GM23248 (cell line): ENCODE measurements at regions not wholly inside any gene's neighbourhood (a gene's known extent, or its start where the extent isn't known, plus 50 kb on each side); places are given as distances from the start of the nearest gene placed in this dataset.

Experiments
- DNase-seq: peaks from one replicate; pipeline ENCODE4 v3.0.0-alpha.2; 2015
- H2AFZ ChIP-seq: fragments of 200-600 bp; sonication (generic); 2 replicates; pipeline ENCODE4 v1.6.1; 2016; ENCODE audit warnings: antibody characterized with exemption
- H3F3A ChIP-seq: fragments of 200-600 bp; sonication (generic); 2 replicates; pipeline ENCODE4 v1.6.1; 2016; ENCODE audit warnings: mild to moderate bottlenecking, antibody characterized with exemption, mixed run types; ENCODE audit not compliant: insufficient read depth
- H3K27ac ChIP-seq: fragments of 200-600 bp; sonication (generic); 2 replicates; pipeline ENCODE4 v1.5.1; 2016; ENCODE audit warnings: mild to moderate bottlenecking
- H3K27me3 ChIP-seq: fragments of 200-600 bp; sonication (generic); replicated peaks from 2 replicates; pipeline ENCODE4 v1.6.1; 2016; ENCODE audit warnings: mild to moderate bottlenecking; ENCODE audit not compliant: insufficient read depth
- H3K36me3 ChIP-seq: fragments of 200-600 bp; sonication (generic); 2 replicates; pipeline ENCODE4 v1.6.1; 2016; ENCODE audit warnings: low read depth, mild to moderate bottlenecking
- H3K4me1 ChIP-seq: fragments of 200-600 bp; sonication (generic); 2 replicates; pipeline ENCODE4 v1.6.1; 2016; ENCODE audit warnings: mild to moderate bottlenecking; ENCODE audit not compliant: insufficient read depth
- H3K4me2 ChIP-seq: fragments of 200-600 bp; sonication (generic); one replicate; pipeline ENCODE4 v1.6.1; 2016; ENCODE audit warnings: mild to moderate bottlenecking; ENCODE audit not compliant: unreplicated experiment
- H3K4me3 ChIP-seq: fragments of 200-600 bp; sonication (generic); 2 replicates; pipeline ENCODE4 v1.5.1; 2016; ENCODE audit warnings: mild to moderate bottlenecking
- H3K79me2 ChIP-seq: fragments of 200-600 bp; sonication (generic); 2 replicates; pipeline ENCODE4 v1.6.1; 2016; ENCODE audit warnings: mild to moderate bottlenecking; ENCODE audit not compliant: insufficient read depth
- H3K9ac ChIP-seq: fragments of 200-600 bp; sonication (generic); 2 replicates; pipeline ENCODE4 v1.6.1; 2016; ENCODE audit warnings: mild to moderate bottlenecking
- H3K9me2 ChIP-seq: fragments of 200-600 bp; sonication (generic); 2 replicates; pipeline ENCODE4 v1.6.1; 2016; ENCODE audit warnings: mixed run types, mild to moderate bottlenecking, moderate library complexity; ENCODE audit not compliant: insufficient read depth
- H3K9me3 ChIP-seq: fragments of 200-600 bp; sonication (generic); one replicate; pipeline ENCODE4 v1.6.1; 2017; ENCODE audit warnings: low read depth
- H4K20me1 ChIP-seq: fragments of 200-600 bp; sonication (generic); 2 replicates; pipeline ENCODE4 v1.6.0; 2016; ENCODE audit not compliant: insufficient read depth
- EZH2 ChIP-seq: fragments of 200-600 bp; sonication (generic); IDR thresholded peaks from 2 replicates; pipeline ENCODE4 v1.6.1; 2018; ENCODE audit warnings: antibody characterized with exemption, mild to moderate bottlenecking; ENCODE audit not compliant: insufficient read depth, poor library complexity, severe bottlenecking
- EZH2phosphoT487 ChIP-seq: fragments of 200-600 bp; sonication (generic); IDR thresholded peaks from 2 replicates; pipeline ENCODE4 v1.6.1; 2018; ENCODE audit warnings: antibody characterized with exemption, moderate library complexity, mild to moderate bottlenecking, low read depth; ENCODE audit not compliant: insufficient read depth
- WGBS, 2 experiments: methylation state at CpG; one replicate each; pipeline ENCODE4 v1.1.6; 2015 to 2017; ENCODE audit warnings: low lambda C conversion rate in 2 of 2, low coverage in 1 of 2; ENCODE audit errors: missing lambda C conversion rate in 2 of 2; 5-methylcytosine and 5-hydroxymethylcytosine counted together
- in situ Hi-C: fragments of 300-500 bp; cut with MboI; formaldehyde crosslinking; loops from 2 replicates; pipeline ENCODE4 v1.15.0; 2020

DNA sequence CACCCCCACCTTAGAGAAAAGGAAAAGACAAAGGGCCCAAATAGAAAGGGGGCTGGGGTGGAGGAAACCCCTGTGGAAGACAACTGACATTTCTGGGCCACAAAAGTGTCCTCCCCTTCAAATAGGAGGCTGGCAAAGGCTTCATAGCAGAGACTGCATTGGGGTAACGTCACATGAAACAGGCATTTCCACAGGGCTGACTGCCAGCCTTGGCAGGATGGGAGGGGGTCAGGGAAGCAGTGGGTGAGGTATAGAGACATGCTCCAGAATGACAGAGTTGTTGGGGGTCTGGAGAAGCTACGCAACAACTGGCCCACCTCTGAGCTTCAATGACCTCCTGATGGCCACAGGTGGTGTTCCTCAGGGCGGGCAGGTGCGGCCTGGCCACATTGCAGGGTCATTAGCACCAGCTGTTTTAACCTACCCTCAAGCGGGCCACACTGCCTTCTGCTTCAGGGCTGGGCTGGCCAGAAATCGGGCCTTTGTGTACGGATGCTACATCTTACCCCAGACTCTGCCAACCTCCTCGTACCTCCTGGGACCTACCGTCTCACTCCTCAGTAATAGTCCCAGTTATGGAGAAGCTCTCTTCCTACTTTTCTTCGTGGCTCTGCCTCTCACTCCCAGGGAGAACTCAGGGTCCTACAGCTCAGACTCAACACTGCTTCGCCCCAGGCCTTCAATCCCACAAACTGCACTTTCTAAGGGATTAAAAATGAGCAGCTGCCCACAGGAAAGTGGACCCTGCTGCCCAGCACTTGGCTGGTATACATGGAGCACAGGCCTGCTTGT, 160.0 kb upstream of the NCAM1 start:
- Histone ChIP-seq H3K9me3 (no peaks in the 10 kb centered on the region), H3K36me3 (no peaks in the 10 kb centered on the region), H2AFZ (no peak overlapping the region), H3K27me3 (no peaks in the 10 kb centered on the region), H3K4me2 (no peak overlapping the region), H3K79me2 (no peaks in the 10 kb centered on the region), H3K4me3 (no peak overlapping the region), H3K27ac (no peak overlapping the region), H3K9ac (no peak overlapping the region), H3K4me1 (no peaks in the 10 kb centered on the region), H4K20me1 (no peaks in the 10 kb centered on the region), H3K9me2 (no peaks in the 10 kb centered on the region), H3F3A (no peaks in the 10 kb centered on the region)
- 73 to 78% methylated on average over 11 of the region's 11 CpGs for WGBS, 2 experiments
- DNase-seq, result no peak
- in situ Hi-C loops, result no loop called here
- no peak for TF ChIP-seq EZH2phosphoT487
- no peak for TF ChIP-seq EZH2

DNA sequence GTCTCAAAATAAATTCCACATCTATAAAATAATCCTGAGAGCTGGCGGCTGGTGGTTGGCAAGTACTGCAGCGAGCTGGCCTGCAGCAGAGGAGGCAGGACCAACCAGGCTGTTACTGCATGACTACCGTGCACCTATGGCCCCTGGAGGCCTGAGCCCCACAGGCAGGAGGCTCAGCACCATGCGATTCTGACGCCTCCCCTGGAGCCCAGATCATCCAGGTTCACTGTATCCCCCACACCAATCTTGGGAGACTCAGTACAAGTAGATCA, 159.5 kb upstream of the NCAM1 start:
- DNase-seq, result no peak
- Histone ChIP-seq H3K27ac (no peak overlapping the region), H3K36me3 (no peaks in the 10 kb centered on the region), H3K79me2 (no peaks in the 10 kb centered on the region), H3F3A (no peaks in the 10 kb centered on the region), H3K4me2 (no peak overlapping the region), H2AFZ (no peak overlapping the region), H3K4me1 (no peaks in the 10 kb centered on the region), H3K9me3 (no peaks in the 10 kb centered on the region), H3K27me3 (no peaks in the 10 kb centered on the region), H3K9me2 (no peaks in the 10 kb centered on the region), H4K20me1 (no peaks in the 10 kb centered on the region), H3K9ac (no peak overlapping the region), H3K4me3 (no peak overlapping the region)
- TF ChIP-seq EZH2phosphoT487 (no peak), EZH2 (no peak)
- WGBS, 2 experiments, result 53 to 55% methylated on average over 5 of the region's 5 CpGs
- in situ Hi-C loops, result no loop called here

DNA sequence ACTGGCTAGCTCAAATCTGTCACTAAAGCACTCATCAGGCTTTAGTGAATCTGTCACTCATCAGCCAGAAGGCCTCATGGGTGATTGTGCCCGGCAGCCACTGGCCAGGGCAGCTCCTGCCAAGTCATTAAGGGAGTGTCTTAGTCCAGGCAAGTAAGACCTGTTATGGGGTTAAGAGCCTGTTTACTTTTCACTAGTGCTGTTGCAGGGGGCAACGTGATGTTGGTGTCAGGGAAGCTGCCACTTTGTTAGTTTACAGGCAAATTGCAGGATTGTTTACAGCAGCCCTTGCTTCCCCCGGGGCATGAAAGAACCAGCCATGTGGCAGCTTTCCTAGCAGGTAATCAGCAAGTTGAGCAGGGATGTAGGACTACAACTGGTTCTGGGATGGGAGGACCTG, 155.6 kb upstream of the NCAM1 start:
- no peak for DNase-seq
- H3K9me3 ChIP-seq, result no peaks in the 10 kb centered on the region
- no peaks in the 10 kb centered on the region for H4K20me1 ChIP-seq
- no peak overlapping the region for H3K27ac ChIP-seq
- H3K9ac ChIP-seq, result no peak overlapping the region
- no peak overlapping the region for H3K4me2 ChIP-seq
- TF ChIP-seq EZH2, result no peak
- TF ChIP-seq EZH2phosphoT487, result no peak
- no peaks in the 10 kb centered on the region for H3K27me3 ChIP-seq
- no peak overlapping the region for H2AFZ ChIP-seq
- in situ Hi-C loops, result no loop called here
- no peaks in the 10 kb centered on the region for H3K79me2 ChIP-seq
- H3K4me3 ChIP-seq, result no peak overlapping the region
- H3K36me3 ChIP-seq, result no peaks in the 10 kb centered on the region
- WGBS, 2 experiments, result 0 to 2% methylated on average over 3 of the region's 3 CpGs
- H3F3A ChIP-seq, result no peaks in the 10 kb centered on the region
- no peaks in the 10 kb centered on the region for H3K9me2 ChIP-seq
- H3K4me1 ChIP-seq, result no peaks in the 10 kb centered on the region

DNA sequence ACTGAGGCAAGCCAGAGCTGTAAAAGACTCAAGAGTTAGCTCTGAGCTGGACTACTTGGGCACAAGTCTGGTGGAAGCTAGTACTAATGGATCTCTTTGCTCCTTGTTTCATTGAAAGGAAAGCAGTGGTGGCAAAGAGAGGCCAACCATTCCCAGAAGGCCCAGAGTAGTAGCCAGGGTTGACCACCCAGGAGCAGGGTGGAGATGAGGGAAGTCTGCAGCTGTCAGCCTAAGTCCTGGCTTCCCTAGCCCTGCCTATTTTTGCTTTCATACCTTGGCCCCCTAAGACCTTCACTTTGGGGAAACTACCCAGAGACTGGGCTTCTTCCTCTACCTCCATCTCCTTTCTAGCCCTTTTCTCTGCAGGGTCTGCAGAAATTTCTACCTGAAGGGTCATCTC, 155.0 kb upstream of the NCAM1 start:
- H3K9ac ChIP-seq, result no peak overlapping the region
- no peak overlapping the region for H3K4me3 ChIP-seq
- H2AFZ ChIP-seq, result no peak overlapping the region
- no peaks in the 10 kb centered on the region for H3K4me1 ChIP-seq
- DNase-seq, result no peak
- H3K79me2 ChIP-seq, result no peaks in the 10 kb centered on the region
- no peaks in the 10 kb centered on the region for H3K9me3 ChIP-seq
- H4K20me1 ChIP-seq, result no peaks in the 10 kb centered on the region
- TF ChIP-seq EZH2phosphoT487, result no peak
- no peak for TF ChIP-seq EZH2
- H3K9me2 ChIP-seq, result no peaks in the 10 kb centered on the region
- no peaks in the 10 kb centered on the region for H3K27me3 ChIP-seq
- in situ Hi-C loops, result no loop called here
- no peak overlapping the region for H3K4me2 ChIP-seq
- H3F3A ChIP-seq, result no peaks in the 10 kb centered on the region
- no peak overlapping the region for H3K27ac ChIP-seq
- no peaks in the 10 kb centered on the region for H3K36me3 ChIP-seq

DNA sequence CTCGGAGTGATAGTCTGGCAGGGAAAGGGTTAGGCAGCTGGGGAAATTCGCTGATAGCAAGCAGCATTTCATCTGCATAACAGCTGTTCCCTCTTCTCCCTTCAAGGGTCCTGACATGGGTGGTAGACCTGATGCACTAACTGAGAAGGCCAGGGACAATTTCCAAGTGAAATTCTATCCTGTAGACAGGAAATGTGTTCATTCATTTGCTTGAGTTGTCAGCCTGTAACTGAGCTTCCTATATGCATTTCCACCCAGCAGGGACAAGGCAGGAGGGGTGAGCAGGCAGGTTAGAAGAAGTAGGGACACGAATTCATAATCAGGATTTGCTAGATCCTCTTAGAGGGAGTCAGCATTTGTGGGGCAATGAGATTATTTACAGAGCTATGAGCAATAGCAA, 154.3 kb upstream of the NCAM1 start:
- no peak for TF ChIP-seq EZH2
- no peaks in the 10 kb centered on the region for H3K27me3 ChIP-seq
- no peak overlapping the region for H2AFZ ChIP-seq
- H3K9me2 ChIP-seq, result no peaks in the 10 kb centered on the region
- no peak for DNase-seq
- H3K79me2 ChIP-seq, result no peaks in the 10 kb centered on the region
- H4K20me1 ChIP-seq, result no peaks in the 10 kb centered on the region
- WGBS, 2 experiments, result 22 to 25% methylated on average over 3 of the region's 3 CpGs
- no peak overlapping the region for H3K4me2 ChIP-seq
- H3K4me1 ChIP-seq, result no peaks in the 10 kb centered on the region
- H3K4me3 ChIP-seq, result no peak overlapping the region
- no peak overlapping the region for H3K27ac ChIP-seq
- no peaks in the 10 kb centered on the region for H3F3A ChIP-seq
- no peaks in the 10 kb centered on the region for H3K9me3 ChIP-seq
- no peak overlapping the region for H3K9ac ChIP-seq
- in situ Hi-C loops, result no loop called here
- H3K36me3 ChIP-seq, result no peaks in the 10 kb centered on the region
